Stimulated activated naive CD4-positive, alpha-beta T cell (primary cell): ENCODE measurements at regions not wholly inside any gene's neighbourhood (a gene's known extent, or its start where the extent isn't known, plus 50 kb on each side); places are given as distances from the start of the nearest gene placed in this dataset.
"Not testable (repeated sequence)": the region's sequence is repeated elsewhere in the genome, so short reads cannot be mapped to it uniquely, and the experiment has no call there.

ENCODE experiments used
- DNase-seq, 6 experiments: peaks; one replicate each; lab custom pipeline; 2025; lab: John Stamatoyannopoulos, UW

GRCh38 chr20:39766333-39766732 lies 804.2 kb downstream of the DHX35 start:
- no peak for DNase-seq

- no peak for DNase-seq
These were observed 800.6 kb downstream of the DHX35 start for GRCh38 chr20:39762716-39763115.

- DNase-seq: no peak
These were observed 796.7 kb downstream of the DHX35 start for GRCh38 chr20:39758876-39759275.

- DNase-seq: no peak
These were observed 794.7 kb downstream of the DHX35 start for GRCh38 chr20:39756828-39757227.

- no peak for DNase-seq
These were observed 794.2 kb downstream of the DHX35 start for GRCh38 chr20:39756369-39756768.

GRCh38 chr20:39752262-39752876 lies 790.2 kb downstream of the DHX35 start:
- DNase-seq: no peak

- no peak for DNase-seq
These were observed 789.5 kb downstream of the DHX35 start for GRCh38 chr20:39751557-39752137.

GRCh38 chr20:39745380-39745779 lies 783.2 kb downstream of the DHX35 start:
- no peak for DNase-seq

GRCh38 chr20:39738651-39739050 lies 776.5 kb downstream of the DHX35 start:
- no peak for DNase-seq

GRCh38 chr20:39736434-39737327 lies 774.5 kb downstream of the DHX35 start:
- no peak for DNase-seq

- not testable (repeated sequence) for DNase-seq
These were observed 763.4 kb downstream of the DHX35 start for GRCh38 chr20:39725513-39725912.

GRCh38 chr20:39719293-39719692 lies 757.1 kb downstream of the DHX35 start:
- no peak for DNase-seq

- no peak for DNase-seq
These were observed 755.8 kb downstream of the DHX35 start for GRCh38 chr20:39717936-39718335.

- DNase-seq: no peak
These were observed 754.7 kb downstream of the DHX35 start for GRCh38 chr20:39716796-39717341.

GRCh38 chr20:39713076-39713840 lies 751.1 kb downstream of the DHX35 start:
- no peak for DNase-seq

GRCh38 chr20:39706184-39706663 lies 744.1 kb downstream of the DHX35 start:
- no peak for DNase-seq

GRCh38 chr20:39705032-39705431 lies 742.9 kb downstream of the DHX35 start:
- DNase-seq: no peak

- not testable (repeated sequence) for DNase-seq
These were observed 741.2 kb downstream of the DHX35 start for GRCh38 chr20:39703357-39703756.

- DNase-seq: no peak
These were observed 740.7 kb downstream of the DHX35 start for GRCh38 chr20:39702701-39703349.

- no peak for DNase-seq
These were observed 738.4 kb downstream of the DHX35 start for GRCh38 chr20:39700528-39700927.

GRCh38 chr20:39699166-39699725 lies 737.1 kb downstream of the DHX35 start:
- no peak for DNase-seq
